ENCODE measurements at regions not wholly inside any gene's neighbourhood (a gene's known extent, or its start where the extent isn't known, plus 50 kb on each side); places are given as distances from the start of the nearest gene placed in this dataset.

- no peaks in the 10 kb centered on the region for H3F3A ChIP-seq (ENCODE audit: low read length, unreplicated experiment)
- peaks cover 19% of the 10 kb centered on the region for H3K4me1 ChIP-seq (ENCODE audit: insufficient read depth, low read length)
- no peaks in the 10 kb centered on the region for H3K9me3 ChIP-seq (ENCODE audit: low read length)
- H3K79me2 ChIP-seq (ENCODE audit: low read length): no peaks in the 10 kb centered on the region
- no peak for TF ChIP-seq EZH2phosphoT487 (IDR thresholded peaks at IDR 0.05; ENCODE audit: borderline replicate concordance, low read length)
- no peak overlapping the region for H3K27ac ChIP-seq (ENCODE audit: low read length)
- DNase-seq (no peak), ATAC-seq (no peak)
- H3K27me3 ChIP-seq (ENCODE audit: low read length): no peaks in the 10 kb centered on the region
- intact Hi-C loops (cut with micrococcal nuclease): no loop called here
- H2AFZ ChIP-seq (ENCODE audit: low read length): no peak overlapping the region
- H3K36me3 ChIP-seq (ENCODE audit: low read depth, low read length): no peaks in the 10 kb centered on the region
- BruUV-seq (replicated peaks): no TSS peak
- H3K9ac ChIP-seq (ENCODE audit: low read length): no peak overlapping the region
- CTCF ChIA-PET: no interaction called here
- no peaks in the 10 kb centered on the region for H4K20me1 ChIP-seq (ENCODE audit: low read length)
- H3K9me2 ChIP-seq (replicated peaks; ENCODE audit: low read length): no peaks in the 10 kb centered on the region
- H3K4me2 ChIP-seq (ENCODE audit: low read length): no peak overlapping the region
- H3K4me3 ChIP-seq (ENCODE audit: low read length): no peak overlapping the region
- POLR2A ChIA-PET (ENCODE audit: unreplicated experiment): interaction anchor here (0.6 kb wide), 1 partner anchor 65 kb away, joined by 3 read pairs; no protein-coding TSS in a partner anchor
Measured at GRCh38 chr2:19122220-19122619, 236.2 kb downstream of the OSR1 start.

- H3K27me3 ChIP-seq (ENCODE audit: low read length): no peaks in the 10 kb centered on the region
- intact Hi-C loops (cut with micrococcal nuclease): loop anchor here (2.0 kb wide), 2 partner anchors 16 to 20 kb away; no protein-coding TSS in a partner anchor
- BruUV-seq (replicated peaks): no TSS peak
- ATAC-seq: peak; percentile 96
- DNase-seq: peak; percentile 96
- no peaks in the 10 kb centered on the region for H3F3A ChIP-seq (ENCODE audit: low read length, unreplicated experiment)
- CTCF ChIA-PET: interaction anchor here (0.6 kb wide), 1 partner anchor 18 kb away, joined by 3 read pairs; no protein-coding TSS in a partner anchor
- H3K9ac ChIP-seq (ENCODE audit: low read length): no peak overlapping the region
- no peaks in the 10 kb centered on the region for H3K79me2 ChIP-seq (ENCODE audit: low read length)
- POLR2A ChIA-PET (ENCODE audit: unreplicated experiment): interaction anchor here (0.5 to 0.6 kb wide), 2 partner anchors 12 to 20 kb away, joined by 4 read pairs; no protein-coding TSS in a partner anchor
- H4K20me1 ChIP-seq (ENCODE audit: low read length): no peaks in the 10 kb centered on the region
- H3K4me2 ChIP-seq (ENCODE audit: low read length): peak overlapping the region; percentile 58
- H2AFZ ChIP-seq (ENCODE audit: low read length): no peak overlapping the region
- no peak overlapping the region for H3K27ac ChIP-seq (ENCODE audit: low read length)
- no peaks in the 10 kb centered on the region for H3K9me2 ChIP-seq (replicated peaks; ENCODE audit: low read length)
- H3K36me3 ChIP-seq (ENCODE audit: low read depth, low read length): no peaks in the 10 kb centered on the region
- no peaks in the 10 kb centered on the region for H3K9me3 ChIP-seq (ENCODE audit: low read length)
- no peak overlapping the region for H3K4me3 ChIP-seq (ENCODE audit: low read length)
- peaks cover 19% of the 10 kb centered on the region for H3K4me1 ChIP-seq (ENCODE audit: insufficient read depth, low read length)
- TF ChIP-seq EZH2 (IDR thresholded peaks at IDR 0.05; ENCODE audit: low read length, unreplicated experiment) (no peak), CTCF (conservative IDR thresholded peaks at IDR 0.05; ENCODE audit: low read depth, low read length) (no peak), EZH2phosphoT487 (IDR thresholded peaks at IDR 0.05; ENCODE audit: borderline replicate concordance, low read length) (no peak)
Measured at GRCh38 chr2:19120941-19121750, 237.3 kb downstream of the OSR1 start.

- POLR2A ChIA-PET (ENCODE audit: unreplicated experiment): interaction anchor here (0.5 kb wide), 1 partner anchor 11 kb away, joined by 4 read pairs; no protein-coding TSS in a partner anchor
- Histone ChIP-seq H3K36me3 (ENCODE audit: low read depth, low read length) (no peaks in the 10 kb centered on the region), H3K4me1 (ENCODE audit: insufficient read depth, low read length) (peaks cover 19% of the 10 kb centered on the region), H3K9me3 (ENCODE audit: low read length) (no peaks in the 10 kb centered on the region), H3K9ac (ENCODE audit: low read length) (no peak overlapping the region), H3K4me2 (ENCODE audit: low read length) (no peak overlapping the region), H3K27ac (ENCODE audit: low read length) (no peak overlapping the region), H3K27me3 (ENCODE audit: low read length) (no peaks in the 10 kb centered on the region), H3K4me3 (ENCODE audit: low read length) (no peak overlapping the region), H2AFZ (ENCODE audit: low read length) (no peak overlapping the region), H3F3A (ENCODE audit: low read length, unreplicated experiment) (no peaks in the 10 kb centered on the region), H3K79me2 (ENCODE audit: low read length) (no peaks in the 10 kb centered on the region), H4K20me1 (ENCODE audit: low read length) (no peaks in the 10 kb centered on the region), H3K9me2 (replicated peaks; ENCODE audit: low read length) (no peaks in the 10 kb centered on the region)
- BruUV-seq (replicated peaks): no TSS peak
- intact Hi-C loops (cut with micrococcal nuclease): loop anchor here (2.0 kb wide), 2 partner anchors 15 to 21 kb away; no protein-coding TSS in a partner anchor
- TF ChIP-seq EZH2 (IDR thresholded peaks at IDR 0.05; ENCODE audit: low read length, unreplicated experiment) (no peak), EZH2phosphoT487 (IDR thresholded peaks at IDR 0.05; ENCODE audit: borderline replicate concordance, low read length) (no peak), CTCF (conservative IDR thresholded peaks at IDR 0.05; ENCODE audit: low read depth, low read length) (no peak)
- no peak for DNase-seq
- ATAC-seq: no peak
- CTCF ChIA-PET: no interaction called here
Measured at GRCh38 chr2:19120181-19120580, 238.2 kb downstream of the OSR1 start.
